GM21786 (cell line): ENCODE measurements at regions not wholly inside any gene's neighbourhood (a gene's known extent, or its start where the extent isn't known, plus 50 kb on each side); places are given as distances from the start of the nearest gene placed in this dataset.
"Not testable (repeated sequence)": the region's sequence is repeated elsewhere in the genome, so short reads cannot be mapped to it uniquely, and the experiment has no call there.

Experiments
- ATAC-seq: cut with Tn5 transposase; IDR thresholded peaks from one replicate; pipeline ENCODE4 v1.9.1; 2021; ENCODE audit not compliant: unreplicated experiment

- no peak for ATAC-seq
Measured at GRCh38 chr9:84054341-84055010, 73.9 kb downstream of the RMI1 start.

GRCh38 chr9:84057662-84058061 is 77.1 kb downstream of the RMI1 start:
- ATAC-seq, result no peak

- ATAC-seq, result no peak
Measured at GRCh38 chr9:84059936-84060335, 79.3 kb downstream of the RMI1 start.

- ATAC-seq, result no peak
Measured at GRCh38 chr9:84061613-84062193, 81.1 kb downstream of the RMI1 start.

- ATAC-seq, result no peak
Measured at GRCh38 chr9:84062538-84062937, 81.9 kb downstream of the RMI1 start.

GRCh38 chr9:84067821-84068220 is 87.2 kb downstream of the RMI1 start:
- no peak for ATAC-seq

- no peak for ATAC-seq
Measured at GRCh38 chr9:84068872-84069271, 88.3 kb downstream of the RMI1 start.

GRCh38 chr9:84070590-84070989 is 90.0 kb downstream of the RMI1 start:
- no peak for ATAC-seq

GRCh38 chr9:84072621-84073180 is 92.1 kb downstream of the RMI1 start:
- no peak for ATAC-seq

GRCh38 chr9:84075004-84075403 is 94.4 kb downstream of the RMI1 start:
- ATAC-seq, result no peak

GRCh38 chr9:84076384-84076783 is 95.8 kb downstream of the RMI1 start:
- ATAC-seq, result no peak

- not testable (repeated sequence) for ATAC-seq
Measured at GRCh38 chr9:84077816-84078215, 97.2 kb downstream of the RMI1 start.

GRCh38 chr9:84079994-84080393 is 99.4 kb downstream of the RMI1 start:
- ATAC-seq, result no peak

GRCh38 chr9:84101964-84102632 is 121.5 kb downstream of the RMI1 start:
- no peak for ATAC-seq

- no peak for ATAC-seq
Measured at GRCh38 chr9:84103651-84104377, 123.2 kb downstream of the RMI1 start.

GRCh38 chr9:84107081-84107480 is 126.5 kb downstream of the RMI1 start:
- ATAC-seq, result no peak

GRCh38 chr9:84107995-84108394 is 127.4 kb downstream of the RMI1 start:
- ATAC-seq, result no peak

- no peak for ATAC-seq
Measured at GRCh38 chr9:84111726-84112125, 131.1 kb downstream of the RMI1 start.

GRCh38 chr9:84121991-84122523 is 141.5 kb downstream of the RMI1 start:
- no peak for ATAC-seq

GRCh38 chr9:84122572-84122971 is 142.0 kb downstream of the RMI1 start:
- no peak for ATAC-seq
